Calu3 (cell line): ENCODE measurements at regions not wholly inside any gene's neighbourhood (a gene's known extent, or its start where the extent isn't known, plus 50 kb on each side); places are given as distances from the start of the nearest gene placed in this dataset.

Source experiments
- BruUV-seq: library from RNA; stranded (reverse); fragments of 400-500 nt; replicated peaks from 2 replicates; lab custom pipeline; 2021; lab: Mats Ljungman, UMichigan
- CTCF ChIA-PET: fragments of 300-600 bp; sonication (Branson Sonifier 250); formaldehyde crosslinking; loops from one replicate; lab custom pipeline; 2022; ENCODE audit warnings: antibody characterized with exemption; lab: Charles Lee
- DNase-seq: peaks from one replicate; pipeline ENCODE4 v3.0.0; 2022
- H3K27ac Mint-ChIP-seq: one replicate; pipeline ENCODE4 v1.8.0; 2022; ENCODE audit warnings: mixed read lengths; ENCODE audit not compliant: unreplicated experiment
- H3K27me3 Mint-ChIP-seq: one replicate; pipeline ENCODE4 v1.8.0; 2022; ENCODE audit warnings: mixed read lengths; ENCODE audit not compliant: unreplicated experiment
- H3K36me3 Mint-ChIP-seq: one replicate; pipeline ENCODE4 v1.8.0; 2022; ENCODE audit warnings: mild to moderate bottlenecking, moderate library complexity, mixed read lengths; ENCODE audit not compliant: insufficient read depth, unreplicated experiment
- H3K4me1 Mint-ChIP-seq: one replicate; pipeline ENCODE4 v1.8.0; 2022; ENCODE audit warnings: mild to moderate bottlenecking, low read depth, mixed read lengths; ENCODE audit not compliant: unreplicated experiment
- H3K4me3 Mint-ChIP-seq: one replicate; pipeline ENCODE4 v1.8.0; 2022; ENCODE audit warnings: mild to moderate bottlenecking, low read depth, moderate library complexity, mixed read lengths; ENCODE audit not compliant: unreplicated experiment
- H3K9me3 Mint-ChIP-seq: one replicate; pipeline ENCODE4 v1.8.0; 2022; ENCODE audit warnings: low read depth, mixed read lengths; ENCODE audit not compliant: unreplicated experiment
- CTCF ChIP-seq: fragments of 200-600 bp; IDR thresholded peaks from one replicate; pipeline ENCODE4 v1.8.0; 2022; ENCODE audit warnings: antibody characterized with exemption; ENCODE audit not compliant: unreplicated experiment
- intact Hi-C: fragments of 100-400 bp; cut with micrococcal nuclease; formaldehyde crosslinking; loops from one replicate; pipeline ENCODE4 v1.10.0; 2022; ENCODE audit not compliant: unreplicated experiment

GRCh38 chrX:118216509-118216908 lies 99.9 kb upstream of the KLHL13 start:
- no peak for TF ChIP-seq CTCF
- Mint-ChIP-seq H3K4me3 (no peak overlapping the region), H3K27me3 (no peaks in the 10 kb centered on the region), H3K27ac (no peak overlapping the region), H3K36me3 (no peaks in the 10 kb centered on the region), H3K9me3 (no peaks in the 10 kb centered on the region), H3K4me1 (no peaks in the 10 kb centered on the region)
- intact Hi-C loops = no loop called here
- BruUV-seq = no TSS peak
- CTCF ChIA-PET = no interaction called here
- no peak for DNase-seq

- no peaks in the 10 kb centered on the region for H3K4me1 Mint-ChIP-seq
- TF ChIP-seq CTCF = no peak
- no peaks in the 10 kb centered on the region for H3K27me3 Mint-ChIP-seq
- BruUV-seq = no TSS peak
- no peak overlapping the region for H3K4me3 Mint-ChIP-seq
- no peaks in the 10 kb centered on the region for H3K36me3 Mint-ChIP-seq
- intact Hi-C loops = no loop called here
- no peak for DNase-seq
- no peak overlapping the region for H3K27ac Mint-ChIP-seq
- H3K9me3 Mint-ChIP-seq = no peaks in the 10 kb centered on the region
- CTCF ChIA-PET = no interaction called here
Observed at GRCh38 chrX:118218079-118218478, 101.5 kb upstream of the KLHL13 start.

DNA sequence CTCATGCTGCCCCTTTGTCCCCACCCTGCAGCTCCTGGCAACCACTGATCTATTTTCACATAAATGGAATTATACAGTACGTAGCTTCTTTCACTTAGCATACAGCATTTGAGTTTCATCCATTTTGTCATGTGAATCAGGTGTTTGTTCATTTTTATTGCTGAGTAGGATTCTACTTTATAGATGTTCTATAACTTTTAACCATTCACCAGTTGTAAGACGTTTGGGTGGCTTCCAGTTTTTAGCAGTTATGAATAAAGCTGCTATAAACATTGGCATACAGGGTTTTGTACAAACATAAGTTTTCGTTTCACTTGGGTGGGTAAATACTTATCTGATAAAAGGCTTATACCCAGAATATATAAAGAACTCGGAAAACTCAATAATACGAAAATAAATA lies 102.3 kb upstream of the KLHL13 start:
- no peaks in the 10 kb centered on the region for H3K27me3 Mint-ChIP-seq
- CTCF ChIA-PET = no interaction called here
- H3K4me1 Mint-ChIP-seq = no peaks in the 10 kb centered on the region
- no peak overlapping the region for H3K4me3 Mint-ChIP-seq
- no peak for TF ChIP-seq CTCF
- no peak for DNase-seq
- no peak overlapping the region for H3K27ac Mint-ChIP-seq
- no peaks in the 10 kb centered on the region for H3K36me3 Mint-ChIP-seq
- intact Hi-C loops = no loop called here
- no peaks in the 10 kb centered on the region for H3K9me3 Mint-ChIP-seq
- no TSS peak for BruUV-seq

DNA sequence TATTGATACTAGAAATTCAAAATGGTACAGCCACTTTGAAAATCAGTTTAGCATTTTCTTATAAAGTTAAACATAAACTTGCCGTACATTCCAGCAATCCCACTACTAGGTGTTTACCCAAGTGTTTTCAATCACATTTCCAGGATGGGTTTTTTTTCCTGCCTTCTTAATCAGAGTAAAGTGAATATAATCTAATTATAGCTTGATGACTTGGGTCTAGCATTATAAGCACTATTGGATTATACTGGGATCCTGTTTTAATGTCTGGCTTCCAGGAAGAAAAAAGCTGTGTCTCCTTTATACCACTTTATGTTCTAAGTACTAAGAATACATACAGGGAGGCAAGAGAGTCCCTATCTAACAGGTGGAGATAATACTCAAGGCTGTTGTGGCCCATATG lies 103.3 kb upstream of the KLHL13 start:
- Mint-ChIP-seq H3K36me3 (no peaks in the 10 kb centered on the region), H3K27me3 (no peaks in the 10 kb centered on the region), H3K9me3 (no peaks in the 10 kb centered on the region), H3K4me3 (no peak overlapping the region), H3K4me1 (no peaks in the 10 kb centered on the region), H3K27ac (no peak overlapping the region)
- CTCF ChIA-PET = no interaction called here
- no peak for DNase-seq
- no peak for TF ChIP-seq CTCF
- intact Hi-C loops = loop anchor here (10.0 kb wide), 2 partner anchors 105 to 1355 kb away; partner anchors contain the start of gene KLHL13
- BruUV-seq = no TSS peak
